PC-9 (cell line): ENCODE measurements at regions not wholly inside any gene's neighbourhood (a gene's known extent, or its start where the extent isn't known, plus 50 kb on each side); places are given as distances from the start of the nearest gene placed in this dataset.

ENCODE experiments used
- BruUV-seq: library from RNA; stranded (reverse); fragments of 400-500 nt; replicated peaks from 2 replicates; lab custom pipeline; 2021; lab: Mats Ljungman, UMichigan
- CTCF ChIA-PET: fragments of 300-600 bp; sonication (Branson Sonifier 250); formaldehyde crosslinking; loops from one replicate; lab custom pipeline; 2022; ENCODE audit warnings: antibody characterized with exemption; lab: Charles Lee
- POLR2A ChIA-PET: fragments of 300-600 bp; sonication (Branson Sonifier 250); formaldehyde crosslinking; loops from one replicate; lab custom pipeline; 2022; ENCODE audit warnings: antibody characterized with exemption; ENCODE audit not compliant: unreplicated experiment; lab: Charles Lee
- DNase-seq, 2 experiments: peaks; one replicate each; pipeline versions ENCODE4 v3.0.0 to v3.0.0-alpha.2; 2015 to 2022; ENCODE audit warnings: mixed read lengths in 1 of 2
- H2AFZ ChIP-seq: fragments of 200-600 bp; sonication (generic); 2 replicates; pipeline ENCODE4 v1.8.1; 2017; ENCODE audit warnings: antibody characterized with exemption
- H3F3A ChIP-seq: fragments of 200-600 bp; sonication (generic); 2 replicates; pipeline ENCODE4 v1.8.1; 2017; ENCODE audit warnings: antibody characterized with exemption, mild to moderate bottlenecking, low read depth; ENCODE audit not compliant: insufficient read depth
- H3K27ac ChIP-seq: fragments of 200-600 bp; sonication (generic); 2 replicates; pipeline ENCODE4 v1.6.1; 2016; ENCODE audit warnings: mixed run types
- H3K27me3 ChIP-seq: fragments of 200-600 bp; sonication (generic); 2 replicates; pipeline ENCODE4 v1.6.1; 2016; ENCODE audit warnings: low read depth, mixed run types; ENCODE audit not compliant: insufficient read depth
- H3K36me3 ChIP-seq: fragments of 200-600 bp; sonication (generic); 2 replicates; pipeline ENCODE4 v1.6.1; 2016; ENCODE audit warnings: low read depth, mixed run types
- H3K4me1 ChIP-seq: fragments of 200-600 bp; sonication (generic); replicated peaks from 2 replicates; pipeline ENCODE4 v1.6.1; 2016; ENCODE audit warnings: mixed run types; ENCODE audit not compliant: insufficient read depth
- H3K4me2 ChIP-seq: fragments of 200-600 bp; sonication (generic); 2 replicates; pipeline ENCODE4 v1.6.1; 2017; ENCODE audit warnings: mixed run types
- H3K4me3 ChIP-seq: fragments of 200-600 bp; sonication (generic); 2 replicates; pipeline ENCODE4 v1.6.1; 2016; ENCODE audit warnings: mixed run types
- H3K79me2 ChIP-seq: fragments of 200-600 bp; sonication (generic); 2 replicates; pipeline ENCODE4 v1.6.1; 2017; ENCODE audit warnings: low read depth, mixed run types
- H3K9me2 ChIP-seq: fragments of 200-600 bp; sonication (generic); 2 replicates; pipeline ENCODE4 v1.8.1; 2017; ENCODE audit warnings: mild to moderate bottlenecking; ENCODE audit not compliant: insufficient read depth
- H3K9me3 ChIP-seq: fragments of 200-600 bp; sonication (generic); 2 replicates; pipeline ENCODE4 v1.8.1; 2016; ENCODE audit warnings: low read depth; ENCODE audit not compliant: insufficient read depth
- H4K20me1 ChIP-seq: fragments of 200-600 bp; sonication (generic); 2 replicates; pipeline ENCODE4 v1.8.1; 2017; ENCODE audit not compliant: insufficient read depth
- CTCF ChIP-seq: fragments of 200-600 bp; sonication (generic); conservative IDR thresholded peaks from 2 replicates; pipeline ENCODE4 v1.6.1; 2017; ENCODE audit warnings: mixed run types, antibody characterized with exemption, mild to moderate bottlenecking, moderate library complexity
- EZH2 ChIP-seq: fragments of 200-600 bp; sonication (generic); IDR thresholded peaks from 2 replicates; pipeline ENCODE4 v1.8.0; 2017; ENCODE audit warnings: antibody characterized with exemption, low read depth
- intact Hi-C: fragments of 100-400 bp; cut with micrococcal nuclease; formaldehyde crosslinking; loops from one replicate; pipeline ENCODE4 v1.10.0; 2022; ENCODE audit not compliant: unreplicated experiment

- Histone ChIP-seq H3K4me1 (peaks cover 27% of the 10 kb centered on the region), H3F3A (peaks cover 15% of the 10 kb centered on the region), H3K9me3 (no peaks in the 10 kb centered on the region), H4K20me1 (no peaks in the 10 kb centered on the region), H3K79me2 (no peaks in the 10 kb centered on the region), H3K27ac (no peak overlapping the region), H3K4me2 (no peak overlapping the region), H3K27me3 (no peaks in the 10 kb centered on the region), H3K9me2 (no peaks in the 10 kb centered on the region), H3K36me3 (no peaks in the 10 kb centered on the region), H2AFZ (no peak overlapping the region), H3K4me3 (no peak overlapping the region)
- ChIA-PET POLR2A (no interaction called here), CTCF (no interaction called here)
- no TSS peak for BruUV-seq
- intact Hi-C loops = no loop called here
- DNase-seq = no peak
- TF ChIP-seq CTCF (no peak), EZH2 (no peak)
These were observed 231.3 kb upstream of the SLCO3A1 start for GRCh38 chr15:91622235-91622634.

GRCh38 chr15:91622711-91623342 lies 230.7 kb upstream of the SLCO3A1 start:
- Histone ChIP-seq H3K36me3 (no peaks in the 10 kb centered on the region), H2AFZ (no peak overlapping the region), H3K9me2 (no peaks in the 10 kb centered on the region), H3K9me3 (no peaks in the 10 kb centered on the region), H3K4me3 (no peak overlapping the region), H3K4me2 (no peak overlapping the region), H3K4me1 (peaks cover 33% of the 10 kb centered on the region), H3K27me3 (no peaks in the 10 kb centered on the region), H3K79me2 (no peaks in the 10 kb centered on the region), H3F3A (peaks cover 15% of the 10 kb centered on the region), H4K20me1 (no peaks in the 10 kb centered on the region), H3K27ac (no peak overlapping the region)
- BruUV-seq = no TSS peak
- POLR2A ChIA-PET = no interaction called here
- CTCF ChIA-PET = no interaction called here
- intact Hi-C loops = no loop called here
- no peak for TF ChIP-seq EZH2
- no peak for TF ChIP-seq CTCF
- no peak for DNase-seq

- no peaks in the 10 kb centered on the region for H3K9me2 ChIP-seq
- peaks cover 36% of the 10 kb centered on the region for H3K4me1 ChIP-seq
- H3K27ac ChIP-seq = peak overlapping the region; percentile 43; the same call in 1 of the 2 replicates
- H3F3A ChIP-seq = peaks cover 15% of the 10 kb centered on the region
- CTCF ChIA-PET = no interaction called here
- H3K36me3 ChIP-seq = no peaks in the 10 kb centered on the region
- no peak overlapping the region for H3K4me3 ChIP-seq
- H3K27me3 ChIP-seq = no peaks in the 10 kb centered on the region
- BruUV-seq = no TSS peak
- H3K79me2 ChIP-seq = no peaks in the 10 kb centered on the region
- no peak for DNase-seq
- intact Hi-C loops = no loop called here
- no peaks in the 10 kb centered on the region for H4K20me1 ChIP-seq
- POLR2A ChIA-PET = interaction anchor here (0.9 kb wide), 1 partner anchor 246 kb away, joined by 5 read pairs; no protein-coding TSS in a partner anchor
- no peak overlapping the region for H3K4me2 ChIP-seq
- TF ChIP-seq CTCF (no peak), EZH2 (no peak)
- no peak overlapping the region for H2AFZ ChIP-seq
- no peaks in the 10 kb centered on the region for H3K9me3 ChIP-seq
These were observed 229.0 kb upstream of the SLCO3A1 start for GRCh38 chr15:91624353-91624968.
